SHP77 treated with DMSO at 0.1 percent for 48 hours (cell line): ENCODE measurements at regions not wholly inside any gene's neighbourhood (a gene's known extent, or its start where the extent isn't known, plus 50 kb on each side); places are given as distances from the start of the nearest gene placed in this dataset.
"Not testable (repeated sequence)": the region's sequence is repeated elsewhere in the genome, so short reads cannot be mapped to it uniquely, and the experiment has no call there.

ENCODE experiments used
- DNase-seq: peaks from one replicate; lab custom pipeline; 2025; lab: John Stamatoyannopoulos, UW

- DNase-seq = no peak
Measured at GRCh38 chr7:52779004-52779403, 256.4 kb upstream of the POM121L12 start.

GRCh38 chr7:52777051-52777822 lies 258.2 kb upstream of the POM121L12 start:
- no peak for DNase-seq

GRCh38 chr7:52775876-52776275 lies 259.6 kb upstream of the POM121L12 start:
- DNase-seq = no peak

- DNase-seq = no peak
Measured at GRCh38 chr7:52771177-52771576, 264.3 kb upstream of the POM121L12 start.

- no peak for DNase-seq
Measured at GRCh38 chr7:52764492-52765169, 270.8 kb upstream of the POM121L12 start.

- no peak for DNase-seq
Measured at GRCh38 chr7:52758356-52758755, 277.1 kb upstream of the POM121L12 start.

- no peak for DNase-seq
Measured at GRCh38 chr7:52753855-52754254, 281.6 kb upstream of the POM121L12 start.

GRCh38 chr7:52752891-52753290 lies 282.5 kb upstream of the POM121L12 start:
- no peak for DNase-seq

- no peak for DNase-seq
Measured at GRCh38 chr7:52749880-52750279, 285.6 kb upstream of the POM121L12 start.

- DNase-seq = no peak
Measured at GRCh38 chr7:52747817-52748216, 287.6 kb upstream of the POM121L12 start.

GRCh38 chr7:52741670-52742290 lies 293.7 kb upstream of the POM121L12 start:
- no peak for DNase-seq

GRCh38 chr7:52735656-52736055 lies 299.8 kb upstream of the POM121L12 start:
- no peak for DNase-seq

GRCh38 chr7:52728683-52729082 lies 306.8 kb upstream of the POM121L12 start:
- not testable (repeated sequence) for DNase-seq

- DNase-seq = no peak
Measured at GRCh38 chr7:52727632-52728031, 307.8 kb upstream of the POM121L12 start.

- no peak for DNase-seq
Measured at GRCh38 chr7:52726986-52727385, 308.4 kb upstream of the POM121L12 start.

- DNase-seq = no peak
Measured at GRCh38 chr7:52726493-52726892, 308.9 kb upstream of the POM121L12 start.

- DNase-seq = no peak
Measured at GRCh38 chr7:52723606-52724005, 311.8 kb upstream of the POM121L12 start.

- DNase-seq = no peak
Measured at GRCh38 chr7:52720856-52721255, 314.6 kb upstream of the POM121L12 start.

GRCh38 chr7:52719677-52720076 lies 315.8 kb upstream of the POM121L12 start:
- no peak for DNase-seq

- DNase-seq = peak; percentile 9
Measured at GRCh38 chr7:52715701-52716100, 319.7 kb upstream of the POM121L12 start.

GRCh38 chr7:52712938-52713337 lies 322.5 kb upstream of the POM121L12 start:
- no peak for DNase-seq

- DNase-seq = no peak
Measured at GRCh38 chr7:52711951-52712350, 323.5 kb upstream of the POM121L12 start.

GRCh38 chr7:52708846-52709245 lies 326.6 kb upstream of the POM121L12 start:
- DNase-seq = no peak
